ENCODE measurements at regions not wholly inside any gene's neighbourhood (a gene's known extent, or its start where the extent isn't known, plus 50 kb on each side); places are given as distances from the start of the nearest gene placed in this dataset.

DNA sequence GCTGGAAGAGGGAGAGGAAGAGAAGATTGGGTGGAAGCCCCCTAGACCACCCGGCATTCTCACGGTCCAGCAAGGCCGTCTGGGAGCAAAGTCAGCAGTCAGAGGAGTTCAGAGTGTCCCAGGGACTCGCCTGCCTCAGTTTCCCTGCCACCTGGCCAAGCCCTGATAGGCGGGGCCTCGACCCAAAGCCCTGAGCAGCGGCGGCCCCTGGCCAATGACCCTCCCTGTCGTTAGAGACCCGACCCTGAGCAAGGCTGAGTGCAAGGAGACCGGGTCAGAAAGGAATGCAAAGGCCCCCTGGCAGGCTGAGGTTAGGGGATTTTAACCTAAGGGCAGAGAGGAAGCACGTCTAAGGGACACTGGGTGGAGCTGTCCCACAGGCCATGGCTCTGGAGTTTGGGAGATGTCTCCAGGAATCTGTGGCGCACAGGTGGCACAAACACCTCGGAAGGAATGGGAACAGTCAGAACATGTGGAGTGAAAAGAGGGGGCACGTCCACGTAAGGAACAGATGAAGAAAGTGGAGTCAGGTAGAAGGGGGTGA, 196.8 kb upstream of the PDE1C start:
- Mint-ChIP-seq H3K36me3 (ENCODE audit: insufficient read depth) (no peaks in the 10 kb centered on the region), H3K27me3 (ENCODE audit: low read depth) (no peaks in the 10 kb centered on the region), H3K4me3 (no peak overlapping the region), H3K9me3 (peaks cover 7% of the 10 kb centered on the region), H3K4me1 (ENCODE audit: low read depth) (no peaks in the 10 kb centered on the region)
- DNase-seq (no peak), ATAC-seq (no peak)

DNA sequence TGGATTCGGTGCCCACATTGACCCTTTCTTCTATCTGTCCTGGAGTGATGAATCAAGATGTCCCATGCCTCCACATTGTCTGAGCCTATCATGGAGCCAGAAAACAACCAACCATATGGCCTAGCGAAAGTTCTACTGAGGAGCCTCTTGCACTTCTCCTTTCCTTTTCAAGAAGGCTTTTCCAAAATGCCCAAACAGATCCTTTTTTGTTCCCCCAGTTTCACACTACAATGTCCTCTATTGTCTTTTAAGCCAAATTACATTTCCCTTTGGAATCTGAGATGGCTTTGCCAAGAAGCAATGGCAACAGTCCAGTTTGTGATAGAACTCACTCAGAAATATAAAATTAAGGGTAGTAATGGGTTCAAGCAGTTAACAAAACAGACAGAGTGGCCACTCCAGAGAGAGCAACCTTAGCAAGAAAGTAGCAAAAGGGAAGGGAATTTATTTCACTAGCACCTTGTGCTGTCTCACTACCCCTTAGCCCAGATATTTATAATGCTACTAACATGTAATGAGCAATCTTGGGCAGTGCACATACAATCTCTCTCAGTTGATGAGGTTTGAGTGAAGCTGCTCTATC, 194.6 kb upstream of the PDE1C start:
- Mint-ChIP-seq H3K36me3 (ENCODE audit: insufficient read depth) (no peaks in the 10 kb centered on the region), H3K4me1 (ENCODE audit: low read depth) (no peaks in the 10 kb centered on the region), H3K4me3 (no peak overlapping the region), H3K9me3 (peaks cover 7% of the 10 kb centered on the region), H3K27me3 (ENCODE audit: low read depth) (no peaks in the 10 kb centered on the region)
- ATAC-seq (no peak), DNase-seq (no peak)

DNA sequence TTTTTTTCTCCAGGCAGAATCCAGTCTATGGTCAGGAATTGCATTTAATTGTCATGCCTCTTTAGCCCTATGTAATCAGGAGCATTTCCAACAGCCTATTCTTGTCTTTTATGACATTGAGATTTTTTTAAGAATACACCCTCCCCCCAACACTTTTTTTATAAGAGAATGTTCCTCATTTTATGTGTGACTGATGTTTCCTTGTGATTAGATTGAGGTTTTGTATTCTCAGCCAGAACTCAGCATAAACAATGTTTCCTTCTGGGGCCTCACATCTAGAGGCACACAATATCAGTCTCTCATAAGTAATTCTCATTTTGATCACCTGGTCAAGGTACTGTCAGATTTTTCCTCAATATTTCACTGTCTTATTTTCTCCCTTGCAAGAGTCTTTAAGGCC, 193.4 kb upstream of the PDE1C start:
- no peak overlapping the region for H3K4me3 Mint-ChIP-seq
- H3K36me3 Mint-ChIP-seq (ENCODE audit: insufficient read depth), result no peaks in the 10 kb centered on the region
- no peaks in the 10 kb centered on the region for H3K4me1 Mint-ChIP-seq (ENCODE audit: low read depth)
- DNase-seq (no peak), ATAC-seq (no peak)
- peaks cover 7% of the 10 kb centered on the region for H3K9me3 Mint-ChIP-seq
- H3K27me3 Mint-ChIP-seq (ENCODE audit: low read depth), result no peaks in the 10 kb centered on the region

DNA sequence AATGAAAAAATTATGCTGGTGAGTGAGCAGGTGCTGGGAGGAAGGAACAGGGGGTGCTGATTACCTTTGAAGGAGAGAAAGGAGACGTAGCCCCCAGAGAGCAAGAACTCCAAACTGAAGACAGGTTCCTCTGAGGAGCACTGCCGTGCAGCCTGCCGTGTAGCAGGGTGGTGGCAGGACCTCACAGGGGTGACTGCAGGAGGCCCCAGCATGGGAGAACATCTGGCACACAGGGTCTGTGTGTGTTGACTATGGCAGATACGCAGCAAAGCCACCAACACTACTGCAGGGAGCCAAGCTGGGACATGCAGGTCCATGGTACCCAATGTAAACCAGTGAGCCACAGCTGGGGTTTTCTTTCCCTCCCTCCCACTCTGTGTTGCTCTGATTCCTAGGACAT, 192.1 kb upstream of the PDE1C start:
- Mint-ChIP-seq H3K36me3 (ENCODE audit: insufficient read depth) (no peaks in the 10 kb centered on the region), H3K4me3 (no peak overlapping the region), H3K4me1 (ENCODE audit: low read depth) (no peaks in the 10 kb centered on the region), H3K27me3 (ENCODE audit: low read depth) (no peaks in the 10 kb centered on the region), H3K9me3 (peaks cover 7% of the 10 kb centered on the region)
- ATAC-seq (no peak), DNase-seq (no peak)

DNA sequence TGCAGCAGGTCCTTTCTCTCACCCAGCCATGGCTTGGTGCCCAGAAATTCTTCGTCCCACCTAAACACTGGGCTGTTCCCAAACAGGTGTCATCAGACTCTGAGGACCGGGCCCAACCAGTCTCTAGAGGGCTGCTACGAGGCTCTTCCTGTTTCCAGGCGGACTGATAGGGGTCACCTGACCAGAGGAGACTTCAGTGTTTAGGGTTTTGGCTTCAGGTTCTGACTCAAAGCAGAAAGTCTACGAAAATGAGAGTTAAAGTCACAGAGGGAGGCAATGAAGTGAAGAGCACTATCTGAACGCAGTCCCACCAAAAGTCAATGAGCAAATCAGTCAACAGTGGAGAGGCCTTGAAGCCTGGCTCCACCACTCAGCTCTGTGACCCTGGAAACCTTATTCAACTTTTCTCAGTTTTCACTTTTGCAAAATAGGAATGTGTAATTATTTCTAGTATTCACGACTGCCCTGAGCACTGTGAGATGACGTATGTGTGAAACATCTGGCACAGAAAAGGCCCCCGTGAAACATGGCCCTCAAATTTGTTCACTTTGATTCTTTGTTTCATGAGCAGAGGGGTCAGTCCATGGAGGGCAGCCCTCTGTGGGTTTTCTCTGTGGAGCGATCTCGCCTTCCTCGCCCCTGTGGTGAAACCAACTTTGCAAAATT, 189.9 kb upstream of the PDE1C start:
- DNase-seq (no peak), ATAC-seq (no peak)
- Mint-ChIP-seq H3K9me3 (no peaks in the 10 kb centered on the region), H3K27me3 (ENCODE audit: low read depth) (no peaks in the 10 kb centered on the region), H3K4me3 (no peak overlapping the region), H3K4me1 (ENCODE audit: low read depth) (no peaks in the 10 kb centered on the region), H3K36me3 (ENCODE audit: insufficient read depth) (no peaks in the 10 kb centered on the region)

DNA sequence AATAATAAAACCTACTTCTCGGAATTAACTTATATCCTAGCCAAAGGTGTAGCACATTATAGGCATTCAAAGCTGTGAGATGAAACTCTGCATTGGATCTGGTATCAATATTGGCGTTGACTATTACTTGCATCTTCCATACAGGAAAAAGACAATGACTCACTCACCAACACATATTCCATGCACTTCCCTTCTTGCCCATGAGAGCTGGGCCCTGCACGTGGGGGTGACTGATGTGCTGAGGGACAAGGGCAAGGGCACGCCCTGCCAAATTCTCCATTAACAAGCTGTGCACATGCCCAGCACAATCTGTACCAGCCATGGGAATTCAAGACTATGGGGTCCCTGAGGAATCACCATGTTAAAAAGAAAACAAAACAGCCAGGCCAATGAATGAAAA, 188.1 kb upstream of the PDE1C start:
- no peaks in the 10 kb centered on the region for H3K4me1 Mint-ChIP-seq (ENCODE audit: low read depth)
- DNase-seq (no peak), ATAC-seq (no peak)
- H3K36me3 Mint-ChIP-seq (ENCODE audit: insufficient read depth), result no peaks in the 10 kb centered on the region
- no peaks in the 10 kb centered on the region for H3K27me3 Mint-ChIP-seq (ENCODE audit: low read depth)
- H3K9me3 Mint-ChIP-seq, result no peaks in the 10 kb centered on the region
- no peak overlapping the region for H3K4me3 Mint-ChIP-seq

DNA sequence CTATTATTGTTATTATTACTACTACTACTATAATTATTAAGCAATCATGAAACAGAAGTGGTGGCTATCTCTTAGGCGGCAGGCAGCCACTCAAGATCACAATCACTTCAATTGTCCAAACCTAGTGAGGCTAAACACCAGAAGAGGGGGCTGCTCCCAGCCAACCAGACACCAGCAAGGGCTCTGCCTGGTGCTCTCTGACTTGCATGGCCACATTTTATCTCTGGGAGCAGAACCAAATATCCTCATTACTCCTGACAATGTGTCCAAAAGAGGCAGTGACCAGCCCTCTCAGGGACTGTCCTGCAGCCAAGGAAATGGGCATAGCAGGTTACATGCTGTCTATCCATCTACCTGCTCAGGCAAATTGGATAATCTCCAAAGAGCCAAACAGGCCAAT, 187.4 kb upstream of the PDE1C start:
- H3K4me1 Mint-ChIP-seq (ENCODE audit: low read depth), result no peaks in the 10 kb centered on the region
- no peak overlapping the region for H3K4me3 Mint-ChIP-seq
- no peak for DNase-seq
- no peak for ATAC-seq
- H3K36me3 Mint-ChIP-seq (ENCODE audit: insufficient read depth), result no peaks in the 10 kb centered on the region
- no peaks in the 10 kb centered on the region for H3K9me3 Mint-ChIP-seq
- no peaks in the 10 kb centered on the region for H3K27me3 Mint-ChIP-seq (ENCODE audit: low read depth)

DNA sequence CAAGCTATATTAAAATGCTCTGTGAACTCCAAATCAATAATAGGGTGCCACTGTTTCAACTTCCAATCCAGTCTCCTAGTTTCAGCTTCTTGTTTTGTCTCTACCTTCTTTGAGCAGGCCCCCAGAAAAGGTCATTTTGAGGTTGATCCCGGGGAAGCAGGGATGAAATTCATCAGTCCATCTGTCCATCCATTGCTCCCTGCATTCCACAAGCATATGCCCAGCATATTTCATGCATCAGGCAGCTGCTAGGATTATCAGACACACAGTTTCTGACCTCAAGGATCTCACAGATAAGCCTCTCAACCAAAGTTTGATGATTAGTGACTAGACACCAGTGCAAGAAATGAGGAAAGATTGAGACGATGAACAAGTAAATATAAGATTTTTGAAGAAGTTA, 186.6 kb upstream of the PDE1C start:
- Mint-ChIP-seq H3K4me1 (ENCODE audit: low read depth) (no peaks in the 10 kb centered on the region), H3K9me3 (no peaks in the 10 kb centered on the region), H3K27me3 (ENCODE audit: low read depth) (no peaks in the 10 kb centered on the region), H3K36me3 (ENCODE audit: insufficient read depth) (no peaks in the 10 kb centered on the region), H3K4me3 (no peak overlapping the region)
- no peak for DNase-seq
- ATAC-seq, result no peak

DNA sequence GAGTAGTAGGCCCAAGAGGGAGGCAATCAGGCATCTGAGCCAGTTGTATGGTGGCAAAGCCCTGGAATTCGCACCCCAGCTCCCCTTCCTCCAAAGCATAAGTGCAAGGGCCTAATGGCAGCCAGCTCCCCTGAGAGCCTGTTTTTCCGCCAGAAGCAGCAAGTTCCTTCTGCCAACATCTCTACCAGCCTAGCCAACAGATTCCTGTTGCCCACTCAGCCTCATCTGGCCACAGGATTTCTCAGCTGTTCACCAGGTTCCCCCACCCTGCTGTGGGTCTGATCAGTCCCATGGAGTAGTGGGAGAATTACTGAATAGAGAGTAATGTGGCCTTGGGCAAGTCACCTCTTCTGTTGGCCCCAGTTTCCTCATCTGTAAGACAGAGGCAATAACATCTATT, 186.2 kb upstream of the PDE1C start:
- Mint-ChIP-seq H3K9me3 (no peaks in the 10 kb centered on the region), H3K4me3 (no peak overlapping the region), H3K36me3 (ENCODE audit: insufficient read depth) (no peaks in the 10 kb centered on the region), H3K27me3 (ENCODE audit: low read depth) (no peaks in the 10 kb centered on the region), H3K4me1 (ENCODE audit: low read depth) (no peaks in the 10 kb centered on the region)
- ATAC-seq (no peak), DNase-seq (no peak)

DNA sequence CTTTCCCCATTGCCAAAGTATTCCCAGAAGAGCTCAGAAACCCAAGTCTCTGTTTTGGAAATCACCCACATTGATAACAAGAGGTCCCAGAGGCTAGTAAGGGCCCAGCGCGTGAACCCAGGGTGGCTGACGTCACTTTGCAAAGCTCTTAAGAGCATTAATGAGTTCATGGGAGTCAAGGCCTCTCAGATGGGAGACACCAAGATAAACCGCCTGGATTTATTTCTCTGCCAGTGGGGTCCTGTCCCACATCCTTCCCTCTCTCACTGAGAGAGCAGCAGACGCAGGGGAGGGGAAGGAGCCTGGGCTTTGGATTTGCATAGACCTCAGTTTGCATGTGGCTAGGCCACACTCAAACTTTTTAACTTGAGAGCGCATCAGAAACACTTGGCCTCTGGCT, 184.8 kb upstream of the PDE1C start:
- no peaks in the 10 kb centered on the region for H3K27me3 Mint-ChIP-seq (ENCODE audit: low read depth)

DNA sequence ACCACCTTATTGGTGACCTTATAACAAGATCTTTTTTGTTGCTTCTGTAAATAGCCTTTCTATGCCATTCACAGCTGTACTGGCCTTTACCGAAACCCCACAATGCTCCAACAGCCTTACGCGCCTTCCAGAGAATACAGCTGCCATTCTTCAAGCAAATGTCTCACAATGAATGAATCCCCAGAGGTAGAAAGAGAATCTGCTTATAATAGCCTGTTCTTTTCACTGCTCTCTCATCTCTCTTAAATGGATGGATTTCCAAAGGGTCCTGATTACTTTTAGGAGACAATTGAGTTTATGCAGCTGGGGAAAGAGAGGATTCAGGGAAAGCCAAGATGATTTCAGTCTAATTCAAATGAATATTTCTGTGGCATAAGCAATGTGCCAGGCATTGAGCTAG, 183.1 kb upstream of the PDE1C start:
- no peak for DNase-seq
- no peaks in the 10 kb centered on the region for H3K27me3 Mint-ChIP-seq (ENCODE audit: low read depth)
- no peak for ATAC-seq
- no peaks in the 10 kb centered on the region for H3K36me3 Mint-ChIP-seq (ENCODE audit: insufficient read depth)
- no peak overlapping the region for H3K4me3 Mint-ChIP-seq
- H3K9me3 Mint-ChIP-seq, result no peaks in the 10 kb centered on the region
- H3K4me1 Mint-ChIP-seq (ENCODE audit: low read depth), result no peaks in the 10 kb centered on the region

More for the DNA sequence above, 184.8 kb upstream of the PDE1C start:
- Mint-ChIP-seq H3K9me3 (no peaks in the 10 kb centered on the region), H3K4me3 (no peak overlapping the region), H3K36me3 (ENCODE audit: insufficient read depth) (no peaks in the 10 kb centered on the region), H3K4me1 (ENCODE audit: low read depth) (no peaks in the 10 kb centered on the region)
- ATAC-seq (no peak), DNase-seq (no peak)

DNA sequence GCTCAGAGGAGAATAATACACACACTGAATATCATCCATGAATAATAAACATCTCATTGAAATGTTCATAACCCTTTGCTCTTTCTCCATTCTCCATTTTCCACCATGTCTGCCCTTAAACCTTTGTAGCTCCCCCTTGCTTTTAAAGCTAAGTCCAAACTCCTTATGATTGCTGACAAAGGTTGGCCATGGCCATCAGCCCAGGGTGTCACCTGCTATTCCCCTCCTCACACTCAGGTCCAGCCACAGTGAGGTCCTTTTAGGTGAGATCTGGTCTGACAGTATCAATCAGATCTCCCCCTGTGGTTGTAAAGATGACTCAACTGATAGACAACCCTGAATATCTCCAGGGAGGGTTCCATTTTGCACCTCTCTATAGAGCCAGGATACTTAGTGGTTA, 181.5 kb upstream of the PDE1C start:
- Mint-ChIP-seq H3K27me3 (ENCODE audit: low read depth) (no peaks in the 10 kb centered on the region), H3K4me3 (no peak overlapping the region), H3K4me1 (ENCODE audit: low read depth) (no peaks in the 10 kb centered on the region), H3K36me3 (ENCODE audit: insufficient read depth) (no peaks in the 10 kb centered on the region), H3K9me3 (no peaks in the 10 kb centered on the region)
- ATAC-seq (no peak), DNase-seq (no peak)

DNA sequence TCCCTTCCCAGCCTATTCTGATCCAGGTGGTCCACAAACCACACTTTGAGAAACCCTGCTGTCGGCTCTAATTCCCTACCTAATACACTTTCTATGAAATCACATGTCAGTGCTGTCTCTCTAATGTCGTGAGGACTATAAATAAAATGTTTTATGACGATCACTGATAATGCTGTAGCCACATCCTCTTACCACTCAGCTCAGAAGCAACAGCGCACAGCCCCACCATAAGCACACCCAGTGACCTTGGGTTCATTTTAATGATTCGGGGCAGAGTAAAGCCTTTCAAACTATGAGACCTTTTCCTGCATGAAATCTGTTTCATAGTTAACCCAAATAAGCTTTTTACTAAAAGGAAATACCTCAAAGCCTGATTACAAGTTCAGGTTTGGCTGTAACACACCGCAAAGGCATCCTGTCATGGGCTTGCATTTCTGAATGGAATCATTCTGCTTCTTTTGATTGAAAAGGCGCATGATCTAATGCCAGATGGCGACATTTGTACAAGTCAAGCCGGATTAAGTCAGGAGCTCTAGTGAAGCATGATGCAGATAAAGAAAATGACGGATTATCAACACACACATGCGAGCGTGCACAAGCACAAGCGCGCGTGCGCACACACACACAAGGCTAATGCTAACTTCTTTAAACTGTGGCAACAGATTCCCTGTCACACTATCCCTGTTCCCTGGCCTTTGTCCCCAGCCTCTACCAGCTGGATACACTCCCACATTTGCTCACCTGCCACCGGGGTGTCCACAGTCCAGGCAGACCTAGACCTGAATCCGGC, 180.5 kb upstream of the PDE1C start:
- DNase-seq (no peak), ATAC-seq (no peak)
- H3K4me3 Mint-ChIP-seq, result no peak overlapping the region
- no peaks in the 10 kb centered on the region for H3K9me3 Mint-ChIP-seq
- no peaks in the 10 kb centered on the region for H3K4me1 Mint-ChIP-seq (ENCODE audit: low read depth)
- H3K27me3 Mint-ChIP-seq (ENCODE audit: low read depth), result no peaks in the 10 kb centered on the region
- H3K36me3 Mint-ChIP-seq (ENCODE audit: insufficient read depth), result no peaks in the 10 kb centered on the region

DNA sequence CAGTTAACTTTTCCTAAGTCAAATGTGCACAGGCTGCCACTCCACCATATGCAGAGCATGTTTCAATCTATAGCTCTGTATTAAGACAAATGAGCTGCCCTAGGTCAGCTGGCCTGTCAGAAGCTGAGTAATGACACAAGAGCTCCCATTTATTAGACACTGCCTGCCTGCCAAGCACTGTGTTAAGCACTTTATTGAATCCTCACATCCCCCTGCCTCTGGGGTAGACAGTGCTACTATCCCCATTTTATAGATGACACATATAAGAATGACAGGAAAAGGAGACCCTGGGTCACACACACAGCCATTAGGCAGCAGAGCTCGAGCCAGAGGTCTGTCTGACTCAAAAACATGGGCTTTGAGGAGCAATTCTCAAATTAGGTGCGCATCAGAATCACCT, 179.8 kb upstream of the PDE1C start:
- no peaks in the 10 kb centered on the region for H3K9me3 Mint-ChIP-seq
- no peaks in the 10 kb centered on the region for H3K27me3 Mint-ChIP-seq (ENCODE audit: low read depth)
- no peak overlapping the region for H3K4me3 Mint-ChIP-seq
- no peaks in the 10 kb centered on the region for H3K4me1 Mint-ChIP-seq (ENCODE audit: low read depth)
- ATAC-seq (no peak), DNase-seq (no peak)
- no peaks in the 10 kb centered on the region for H3K36me3 Mint-ChIP-seq (ENCODE audit: insufficient read depth)

DNA sequence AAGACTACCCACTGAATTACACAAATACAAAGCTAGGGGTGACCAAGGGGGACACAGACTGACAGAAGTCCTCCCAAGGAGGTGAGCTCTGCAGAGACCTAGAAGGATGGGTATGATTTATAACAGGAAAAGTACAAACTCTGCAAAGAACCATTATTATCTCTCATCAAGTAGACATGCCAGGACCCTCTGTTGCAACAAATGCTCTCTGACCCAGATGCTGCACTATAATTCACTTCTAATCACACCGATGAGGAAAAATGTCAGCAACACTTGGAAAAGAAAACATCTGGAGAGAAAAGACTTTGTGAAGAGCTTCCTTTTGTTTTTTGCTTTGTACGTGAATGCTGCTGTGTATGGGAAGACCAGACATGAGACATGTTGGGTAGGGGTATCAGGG, 178.3 kb upstream of the PDE1C start:
- Mint-ChIP-seq H3K9me3 (no peaks in the 10 kb centered on the region), H3K4me3 (no peak overlapping the region), H3K36me3 (ENCODE audit: insufficient read depth) (no peaks in the 10 kb centered on the region), H3K27me3 (ENCODE audit: low read depth) (no peaks in the 10 kb centered on the region), H3K4me1 (ENCODE audit: low read depth) (no peaks in the 10 kb centered on the region)
- no peak for ATAC-seq
- no peak for DNase-seq
